ENCODE measurements at regions not wholly inside any gene's neighbourhood (a gene's known extent, or its start where the extent isn't known, plus 50 kb on each side); places are given as distances from the start of the nearest gene placed in this dataset.

DNA sequence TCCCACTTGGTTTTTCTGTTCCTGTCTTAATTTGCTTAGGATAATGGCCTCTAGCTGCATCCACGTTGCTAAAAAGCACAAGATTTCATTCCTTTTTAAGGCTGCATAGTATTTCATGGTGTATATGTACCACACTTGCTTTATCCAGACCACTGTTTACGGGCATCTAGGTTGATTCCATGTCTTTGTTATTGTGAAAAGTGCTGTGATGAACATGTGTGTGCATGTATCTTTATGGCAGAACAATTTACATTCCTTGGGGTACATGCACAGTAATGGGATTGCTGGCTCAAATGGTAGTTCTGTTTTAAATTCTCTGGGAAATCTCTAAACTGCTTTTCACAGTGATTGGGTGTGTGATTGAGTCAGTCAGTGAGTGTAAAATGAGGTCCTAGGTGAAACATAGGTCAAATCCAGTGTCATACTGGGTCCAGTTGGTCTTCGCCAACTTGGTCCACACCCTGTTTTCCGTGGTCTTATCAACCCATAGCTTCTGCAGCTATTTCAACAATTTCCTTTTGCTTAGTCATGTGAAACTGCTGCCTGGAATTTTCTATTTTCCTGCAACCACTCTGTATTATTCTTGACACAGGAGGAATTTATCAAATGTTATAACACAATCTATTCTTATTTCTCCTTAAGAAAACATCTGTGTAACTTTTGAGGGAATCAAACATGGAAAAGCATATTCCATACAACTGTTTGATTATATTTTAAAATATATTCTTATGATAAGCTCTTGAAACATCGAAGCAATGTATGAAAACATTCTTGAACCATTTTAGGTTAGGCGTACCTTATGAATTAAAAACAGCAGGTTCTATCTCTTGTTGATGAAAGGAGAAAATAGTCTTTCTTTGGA is 82.9 kb downstream of the ADCYAP1 start:
- Histone ChIP-seq H3K27ac (peak overlapping the region; percentile 41 to 43), H3K9me3 (no peaks in the 10 kb centered on the region), H3K4me1 (peaks cover 6 to 15% of the 10 kb centered on the region in 2 donors), H3K4me3 (peak overlapping the region in 1 of 2 donors; percentile 29), H3K36me3 (no peaks in the 10 kb centered on the region), H3K27me3 (no peaks in the 10 kb centered on the region)
- TF ChIP-seq, protein P1, sequence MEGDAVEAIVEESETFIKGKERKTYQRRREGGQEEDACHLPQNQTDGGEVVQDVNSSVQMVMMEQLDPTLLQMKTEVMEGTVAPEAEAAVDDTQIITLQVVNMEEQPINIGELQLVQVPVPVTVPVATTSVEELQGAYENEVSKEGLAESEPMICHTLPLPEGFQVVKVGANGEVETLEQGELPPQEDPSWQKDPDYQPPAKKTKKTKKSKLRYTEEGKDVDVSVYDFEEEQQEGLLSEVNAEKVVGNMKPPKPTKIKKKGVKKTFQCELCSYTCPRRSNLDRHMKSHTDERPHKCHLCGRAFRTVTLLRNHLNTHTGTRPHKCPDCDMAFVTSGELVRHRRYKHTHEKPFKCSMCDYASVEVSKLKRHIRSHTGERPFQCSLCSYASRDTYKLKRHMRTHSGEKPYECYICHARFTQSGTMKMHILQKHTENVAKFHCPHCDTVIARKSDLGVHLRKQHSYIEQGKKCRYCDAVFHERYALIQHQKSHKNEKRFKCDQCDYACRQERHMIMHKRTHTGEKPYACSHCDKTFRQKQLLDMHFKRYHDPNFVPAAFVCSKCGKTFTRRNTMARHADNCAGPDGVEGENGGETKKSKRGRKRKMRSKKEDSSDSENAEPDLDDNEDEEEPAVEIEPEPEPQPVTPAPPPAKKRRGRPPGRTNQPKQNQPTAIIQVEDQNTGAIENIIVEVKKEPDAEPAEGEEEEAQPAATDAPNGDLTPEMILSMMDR (IDR thresholded peaks at IDR 0.05): no peak
- intact Hi-C loops (cut with DNase I): no loop called here
- DNase-seq (ENCODE audit: low spot score in 2 of 2): no peak

DNA sequence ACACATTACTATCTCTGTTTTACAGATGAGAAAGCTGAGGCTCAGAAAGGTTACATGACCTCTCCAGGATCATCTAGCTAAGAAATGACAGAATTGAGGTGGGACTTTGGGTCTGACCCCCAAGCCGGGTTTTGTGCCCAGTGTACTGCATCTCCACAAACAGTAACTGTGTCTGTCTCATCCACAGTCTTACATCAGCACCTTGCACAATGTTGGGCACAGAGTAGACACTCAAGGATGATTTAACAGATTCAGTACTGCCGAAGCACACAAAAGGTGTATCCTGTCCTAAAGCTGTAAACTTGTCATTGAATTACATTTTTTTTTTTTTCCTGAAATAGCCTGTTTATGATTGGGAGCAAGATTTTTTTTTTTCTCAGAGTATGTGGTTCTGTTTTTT is 84.8 kb downstream of the ADCYAP1 start:
- TF ChIP-seq, protein P1 (IDR thresholded peaks at IDR 0.05): no peak
- no peak for DNase-seq (ENCODE audit: low spot score in 2 of 2)
- Histone ChIP-seq H3K4me1 (peaks cover 6 to 15% of the 10 kb centered on the region in 2 donors), H3K9me3 (no peaks in the 10 kb centered on the region), H3K36me3 (no peaks in the 10 kb centered on the region), H3K4me3 (no peak overlapping the region), H3K27ac (no peak overlapping the region), H3K27me3 (no peaks in the 10 kb centered on the region)
- intact Hi-C loops (cut with DNase I): no loop called here

DNA sequence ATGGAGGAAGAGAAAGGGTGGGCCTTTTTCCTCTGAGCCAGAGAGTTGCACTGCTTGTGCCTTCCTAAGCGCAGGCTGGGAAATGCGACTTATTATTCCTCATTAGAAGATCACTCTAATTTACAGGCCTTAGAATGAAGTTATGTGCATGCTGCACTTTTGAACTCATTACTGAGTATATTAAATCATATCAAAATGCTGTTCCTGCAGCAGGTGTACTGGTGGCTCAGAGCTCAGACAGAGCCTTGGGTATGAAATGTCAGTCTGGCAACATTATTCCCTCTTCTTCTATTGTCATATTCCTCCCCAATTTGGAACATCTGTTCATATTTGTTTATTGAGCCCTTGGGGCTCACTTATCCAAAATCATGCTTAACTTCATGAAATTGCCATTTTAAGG is 85.5 kb downstream of the ADCYAP1 start:
- TF ChIP-seq, protein P1 (IDR thresholded peaks at IDR 0.05): no peak
- intact Hi-C loops (cut with DNase I): no loop called here
- Histone ChIP-seq H3K4me3 (no peak overlapping the region), H3K36me3 (no peaks in the 10 kb centered on the region), H3K9me3 (no peaks in the 10 kb centered on the region), H3K27ac (peak overlapping the region in 1 of 2 donors; percentile 3), H3K27me3 (no peaks in the 10 kb centered on the region), H3K4me1 (peaks cover 6 to 14% of the 10 kb centered on the region in 2 donors)
- DNase-seq (ENCODE audit: low spot score in 2 of 2): no peak

DNA sequence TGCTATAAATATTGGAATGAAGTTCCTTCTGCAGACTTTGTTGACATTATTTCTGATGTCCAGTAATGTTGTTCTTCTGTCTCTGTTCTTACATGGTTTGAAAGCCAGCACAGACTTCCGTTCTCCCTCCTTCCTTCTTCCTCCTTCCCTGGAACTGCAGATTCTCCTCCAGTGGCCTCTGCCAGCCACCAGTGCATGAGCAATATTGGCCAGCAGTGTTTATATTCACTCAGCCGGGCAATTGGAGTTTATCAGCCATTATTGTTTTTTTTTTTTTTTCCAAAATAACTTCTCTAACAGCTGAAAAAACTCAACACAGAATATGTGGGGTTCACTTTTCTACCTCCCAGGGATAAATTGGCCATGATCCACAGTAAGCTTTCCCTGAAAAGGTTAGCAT is 86.8 kb downstream of the ADCYAP1 start:
- TF ChIP-seq, protein P1 (IDR thresholded peaks at IDR 0.05): no peak
- no peak for DNase-seq (ENCODE audit: low spot score in 2 of 2)
- H3K36me3 ChIP-seq: no peaks in the 10 kb centered on the region
- intact Hi-C loops (cut with DNase I): no loop called here
- H3K27ac ChIP-seq: no peak overlapping the region
- H3K4me1 ChIP-seq: peaks cover 0 to 5% of the 10 kb centered on the region in 2 donors
- no peaks in the 10 kb centered on the region for H3K9me3 ChIP-seq
- H3K27me3 ChIP-seq: no peaks in the 10 kb centered on the region
- no peak overlapping the region for H3K4me3 ChIP-seq

DNA sequence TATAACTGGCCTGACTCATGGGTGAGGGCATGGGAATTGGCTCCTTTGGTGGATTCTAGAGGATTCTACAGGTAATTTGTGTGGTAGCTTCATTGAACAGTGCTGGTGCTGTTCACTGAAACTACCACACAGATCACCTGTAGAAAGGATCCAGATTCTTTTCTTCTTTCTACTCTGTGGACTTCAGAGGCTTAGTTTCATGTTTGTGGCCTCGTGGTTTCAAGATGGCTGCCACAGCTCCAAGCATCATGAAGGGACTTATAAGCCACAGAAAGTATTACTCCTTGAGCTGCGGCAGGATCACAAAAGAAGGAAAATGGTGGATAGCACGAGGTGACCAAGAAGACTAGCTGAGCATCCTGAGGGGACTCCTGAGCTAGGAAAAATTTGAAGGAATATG is 88.9 kb downstream of the ADCYAP1 start:
- H3K36me3 ChIP-seq: no peaks in the 10 kb centered on the region
- peaks cover 0 to 5% of the 10 kb centered on the region in 2 donors for H3K4me1 ChIP-seq
- intact Hi-C loops (cut with DNase I): no loop called here
- no peak overlapping the region for H3K27ac ChIP-seq
- TF ChIP-seq, protein P1 (IDR thresholded peaks at IDR 0.05): no peak
- DNase-seq (ENCODE audit: low spot score in 2 of 2): no peak
- H3K9me3 ChIP-seq: no peaks in the 10 kb centered on the region
- no peak overlapping the region for H3K4me3 ChIP-seq
- H3K27me3 ChIP-seq: no peaks in the 10 kb centered on the region

Measured in ascending aorta (tissue), 2 donors.